Mucosa of descending colon (tissue), 3 donors: ENCODE measurements at regions not wholly inside any gene's neighbourhood (a gene's known extent, or its start where the extent isn't known, plus 50 kb on each side); places are given as distances from the start of the nearest gene placed in this dataset.
A peak's percentile ranks its signal among the peaks of the same experiment; 100 is the strongest.

Experiments used
- ATAC-seq: fragments of 200-7000 bp; cut with Tn5 transposase; one replicate; pipeline ENCODE4 v1.9.1; 2020; ENCODE audit warnings: mild to moderate bottlenecking, moderate library complexity
- DNase-seq, 3 donors: peaks; one replicate each; pipeline ENCODE4 v3.0.0-alpha.2; 2020
- H3K36me3 ChIP-seq: fragments of 200-600 bp; one replicate; pipeline ENCODE4 v1.8.0; 2021; ENCODE audit warnings: low read depth, mild to moderate bottlenecking
- H3K4me1 ChIP-seq: fragments of 200-600 bp; one replicate; pipeline ENCODE4 v1.8.0; 2021; ENCODE audit warnings: low read depth, mild to moderate bottlenecking
- H3K4me3 ChIP-seq: fragments of 200-600 bp; one replicate; pipeline ENCODE4 v1.8.0; 2021; ENCODE audit warnings: mild to moderate bottlenecking
- H3K9me3 ChIP-seq: fragments of 200-600 bp; one replicate; pipeline ENCODE4 v1.8.0; 2021; ENCODE audit warnings: mild to moderate bottlenecking
- CTCF ChIP-seq: fragments of 200-600 bp; IDR thresholded peaks from one replicate; pipeline ENCODE4 v1.8.0; 2022; ENCODE audit warnings: antibody characterized with exemption, mild to moderate bottlenecking
- intact Hi-C, 2 donors: fragments of 100-400 bp; cut with DNase I in 1 of 2; cut with micrococcal nuclease in 1 of 2; formaldehyde crosslinking; loops; one replicate each; pipeline versions ENCODE4 v1.11.0 to v1.11.1; 2022; cut with DNase I, micrococcal nuclease
- donor health status: DM: no; HTN: no; CAD: no; lungs with moderate emphysema.
- donor health status: DM: no; HTN: no; CAD: no.
- donor health status: DM: no; HTN: yes; CAD: no.

- intact Hi-C loops = loop anchor here in 1 of 2 donors (5.0 to 10.0 kb wide), 2 partner anchors 98 to 156 kb away; partner anchors contain the start of gene TMTC2
- no peak for ATAC-seq
Observed at GRCh38 chr12:82529101-82529500, 157.6 kb upstream of the TMTC2 start.

GRCh38 chr12:82529954-82530353, 156.8 kb upstream of the TMTC2 start:
- no peaks in the 10 kb centered on the region for H3K4me1 ChIP-seq
- intact Hi-C loops = loop anchor here in 1 of 2 donors (5.0 to 10.0 kb wide), 2 partner anchors 97 to 155 kb away; partner anchors contain the start of gene TMTC2
- no peaks in the 10 kb centered on the region for H3K36me3 ChIP-seq
- no peak for ATAC-seq
- no peak for DNase-seq
- H3K9me3 ChIP-seq = no peaks in the 10 kb centered on the region
- no peak for TF ChIP-seq CTCF
- H3K4me3 ChIP-seq = no peak overlapping the region

More at GRCh38 chr12:82529101-82529500, 157.6 kb upstream of the TMTC2 start:
- H3K4me3 ChIP-seq = no peak overlapping the region
- TF ChIP-seq CTCF = no peak
- H3K9me3 ChIP-seq = no peaks in the 10 kb centered on the region
- peak in 1 of 3 donors; percentile 11 for DNase-seq
- H3K4me1 ChIP-seq = peaks cover 3% of the 10 kb centered on the region
- no peaks in the 10 kb centered on the region for H3K36me3 ChIP-seq

GRCh38 chr12:82530394-82530793, 156.3 kb upstream of the TMTC2 start:
- no peak for TF ChIP-seq CTCF
- intact Hi-C loops = no loop called here
- ATAC-seq (no peak), DNase-seq (no peak)
- H3K9me3 ChIP-seq = no peaks in the 10 kb centered on the region
- no peaks in the 10 kb centered on the region for H3K4me1 ChIP-seq
- no peaks in the 10 kb centered on the region for H3K36me3 ChIP-seq
- no peak overlapping the region for H3K4me3 ChIP-seq

- Histone ChIP-seq H3K4me3 (no peak overlapping the region), H3K4me1 (no peaks in the 10 kb centered on the region), H3K36me3 (no peaks in the 10 kb centered on the region), H3K9me3 (no peaks in the 10 kb centered on the region)
- ATAC-seq = no peak
- DNase-seq = no peak
- no peak for TF ChIP-seq CTCF
- intact Hi-C loops = no loop called here
Observed at GRCh38 chr12:82533341-82533740, 153.4 kb upstream of the TMTC2 start.

DNA sequence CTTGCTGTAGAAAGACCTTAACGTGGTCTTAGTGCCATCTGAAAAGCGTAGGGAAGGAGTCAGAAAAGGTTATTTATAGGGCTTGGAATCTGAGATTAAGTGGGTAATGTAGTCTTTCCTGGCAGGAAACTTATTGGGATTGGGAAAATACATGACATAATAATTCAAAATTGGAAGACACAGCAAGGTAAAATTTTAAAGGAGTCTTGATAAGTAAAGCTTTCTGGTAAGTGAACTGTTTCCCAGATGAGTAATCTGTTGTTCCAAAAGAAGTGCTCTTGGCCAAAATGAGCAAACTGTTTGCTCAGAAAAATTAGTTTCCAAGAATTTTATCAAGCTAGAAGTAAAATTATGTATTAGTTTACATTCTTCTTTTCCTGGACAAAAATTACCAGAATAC, 149.3 kb upstream of the TMTC2 start:
- H3K9me3 ChIP-seq = no peaks in the 10 kb centered on the region
- H3K4me1 ChIP-seq = no peaks in the 10 kb centered on the region
- intact Hi-C loops = no loop called here
- H3K4me3 ChIP-seq = no peak overlapping the region
- TF ChIP-seq CTCF = no peak
- DNase-seq = no peak
- no peaks in the 10 kb centered on the region for H3K36me3 ChIP-seq
- ATAC-seq = no peak

DNA sequence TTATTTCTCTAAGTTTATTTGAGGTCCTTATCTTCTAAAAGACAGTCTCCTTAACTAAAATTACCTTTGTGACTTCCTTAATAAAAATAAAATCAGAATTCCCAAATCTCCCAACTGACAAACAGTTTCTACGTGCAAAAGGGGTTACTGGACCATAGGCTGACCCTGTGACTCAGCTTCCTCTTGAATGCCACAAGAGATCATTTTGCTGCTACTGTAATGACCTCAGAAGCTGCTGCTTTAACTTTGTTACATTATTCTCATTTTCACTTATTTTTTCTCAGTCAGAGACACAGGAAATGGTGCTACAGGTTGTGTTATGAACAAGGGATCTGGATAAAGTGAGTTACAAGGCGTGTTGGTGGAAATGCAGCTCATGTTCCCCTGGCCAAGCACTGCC, 132.2 kb upstream of the TMTC2 start:
- intact Hi-C loops = no loop called here
- ATAC-seq = no peak
- H3K4me1 ChIP-seq = no peaks in the 10 kb centered on the region
- no peaks in the 10 kb centered on the region for H3K36me3 ChIP-seq
- DNase-seq = no peak
- H3K4me3 ChIP-seq = no peak overlapping the region
- no peak for TF ChIP-seq CTCF
- H3K9me3 ChIP-seq = peaks cover 5% of the 10 kb centered on the region
